ENCODE measurements at regions not wholly inside any gene's neighbourhood (a gene's known extent, or its start where the extent isn't known, plus 50 kb on each side); places are given as distances from the start of the nearest gene placed in this dataset.

DNA sequence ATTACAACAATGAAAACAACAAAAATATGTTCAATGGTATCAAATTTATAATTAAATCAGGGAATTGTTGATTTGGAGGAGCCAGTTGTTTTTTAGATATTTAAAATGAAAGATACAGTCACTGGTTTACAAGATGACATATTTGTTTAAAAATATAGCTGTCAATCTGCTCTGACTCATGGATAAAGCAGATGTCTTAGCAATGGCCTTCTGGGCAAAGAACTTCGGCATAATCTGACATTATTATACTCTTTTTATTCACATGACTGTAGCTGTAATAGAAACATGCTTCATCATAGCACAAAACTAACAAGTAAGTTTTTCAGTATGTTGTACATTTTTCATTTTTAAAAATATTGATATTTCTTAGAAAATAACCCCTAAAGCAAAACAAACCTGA lies 267.4 kb downstream of the CENPW start:
- Mint-ChIP-seq H3K27ac (no peak overlapping the region), H3K9me3 (ENCODE audit: low read depth) (peaks cover 12% of the 10 kb centered on the region), H3K27me3 (no peaks in the 10 kb centered on the region), H3K36me3 (no peaks in the 10 kb centered on the region), H3K4me1 (ENCODE audit: low read depth) (no peaks in the 10 kb centered on the region), H3K4me3 (no peak overlapping the region)

DNA sequence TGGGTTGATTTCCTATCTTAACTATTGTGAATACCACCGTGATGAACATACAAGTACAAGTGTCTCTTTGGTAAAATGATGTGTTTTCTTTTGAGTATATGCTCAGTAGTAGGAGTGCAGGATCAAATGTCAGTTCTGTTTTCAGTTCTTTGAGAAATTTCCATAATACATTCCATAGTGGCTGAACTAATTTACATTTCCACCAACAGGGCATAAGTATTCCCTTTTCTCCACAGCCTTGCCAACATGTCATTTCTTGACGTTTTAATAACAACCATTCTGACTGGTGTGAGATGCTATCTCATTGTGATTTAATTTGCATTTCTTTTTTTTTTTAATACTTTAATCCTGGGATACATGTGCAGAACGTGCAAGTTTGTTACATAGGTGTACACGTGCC lies 268.8 kb downstream of the CENPW start:
- no peaks in the 10 kb centered on the region for H3K4me1 Mint-ChIP-seq (ENCODE audit: low read depth)
- H3K27me3 Mint-ChIP-seq, result no peaks in the 10 kb centered on the region
- H3K9me3 Mint-ChIP-seq (ENCODE audit: low read depth), result peaks cover 13% of the 10 kb centered on the region
- no peaks in the 10 kb centered on the region for H3K36me3 Mint-ChIP-seq
- H3K27ac Mint-ChIP-seq, result no peak overlapping the region
- no peak overlapping the region for H3K4me3 Mint-ChIP-seq

DNA sequence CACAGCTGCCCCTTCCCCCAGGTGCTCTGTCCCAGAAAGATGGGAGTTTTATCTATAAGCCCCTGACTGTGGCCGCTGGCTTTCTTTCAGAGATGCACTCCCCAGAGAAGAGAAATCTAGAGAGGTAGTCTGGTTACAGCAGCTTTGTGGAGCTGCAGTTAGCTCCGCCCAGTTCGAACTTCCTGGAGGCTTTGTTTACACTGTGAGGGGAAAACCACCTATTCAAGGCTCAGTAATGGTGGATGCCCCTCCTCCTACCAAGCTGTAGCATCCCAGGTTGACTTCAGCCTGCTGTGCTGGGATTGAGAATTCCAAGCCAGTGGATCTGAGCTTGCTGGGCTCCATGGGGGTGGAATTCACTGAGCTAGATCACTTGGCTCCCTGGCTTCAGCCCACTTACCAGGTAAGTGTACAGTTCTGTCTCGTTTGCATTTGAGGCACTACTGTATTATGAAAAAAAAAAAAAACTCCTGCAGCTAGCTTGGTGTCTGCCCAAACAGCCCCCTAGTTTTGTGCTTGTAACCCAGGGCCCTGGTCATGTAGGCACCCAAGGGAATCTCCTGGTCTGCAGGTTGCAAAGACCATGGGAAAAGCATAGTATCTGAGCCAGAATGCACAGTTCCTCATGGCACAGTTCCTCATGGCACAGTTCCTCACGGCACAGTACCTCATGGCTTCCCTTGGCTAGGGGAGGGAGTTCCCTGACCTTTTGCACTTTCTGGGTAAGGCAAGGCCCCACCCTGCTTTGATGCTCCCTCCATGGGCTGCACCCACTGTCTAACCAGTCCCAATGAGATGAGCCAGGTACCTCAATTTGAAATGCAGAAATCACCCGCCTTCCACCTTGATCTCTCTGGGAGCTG lies 275.0 kb downstream of the CENPW start:
- no peaks in the 10 kb centered on the region for H3K36me3 Mint-ChIP-seq
- no peak overlapping the region for H3K4me3 Mint-ChIP-seq
- H3K4me1 Mint-ChIP-seq (ENCODE audit: low read depth), result no peaks in the 10 kb centered on the region
- H3K27me3 Mint-ChIP-seq, result no peaks in the 10 kb centered on the region
- peaks cover 13% of the 10 kb centered on the region for H3K9me3 Mint-ChIP-seq (ENCODE audit: low read depth)
- no peak overlapping the region for H3K27ac Mint-ChIP-seq

DNA sequence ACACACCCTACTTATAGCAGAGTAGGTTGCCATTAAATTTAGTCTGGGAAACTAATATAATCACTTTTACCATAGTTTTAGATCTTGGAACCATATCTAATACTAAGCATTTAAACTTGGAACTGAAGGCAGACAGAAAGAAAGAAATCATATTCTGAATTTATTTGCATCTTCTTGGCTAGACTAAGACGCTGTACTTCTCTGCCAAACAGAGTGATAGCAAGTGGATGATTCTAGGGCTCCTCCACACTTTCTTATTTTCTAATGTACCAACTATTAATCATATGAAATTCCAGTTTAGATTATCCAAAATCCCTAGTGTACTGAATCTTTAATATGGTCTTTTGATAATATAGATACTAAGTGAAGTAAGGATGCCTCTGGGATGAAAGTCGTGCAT lies 277.0 kb downstream of the CENPW start:
- no peak overlapping the region for H3K27ac Mint-ChIP-seq
- no peaks in the 10 kb centered on the region for H3K4me1 Mint-ChIP-seq (ENCODE audit: low read depth)
- H3K9me3 Mint-ChIP-seq (ENCODE audit: low read depth), result peaks cover 8% of the 10 kb centered on the region
- H3K36me3 Mint-ChIP-seq, result no peaks in the 10 kb centered on the region
- no peaks in the 10 kb centered on the region for H3K27me3 Mint-ChIP-seq
- H3K4me3 Mint-ChIP-seq, result no peak overlapping the region

DNA sequence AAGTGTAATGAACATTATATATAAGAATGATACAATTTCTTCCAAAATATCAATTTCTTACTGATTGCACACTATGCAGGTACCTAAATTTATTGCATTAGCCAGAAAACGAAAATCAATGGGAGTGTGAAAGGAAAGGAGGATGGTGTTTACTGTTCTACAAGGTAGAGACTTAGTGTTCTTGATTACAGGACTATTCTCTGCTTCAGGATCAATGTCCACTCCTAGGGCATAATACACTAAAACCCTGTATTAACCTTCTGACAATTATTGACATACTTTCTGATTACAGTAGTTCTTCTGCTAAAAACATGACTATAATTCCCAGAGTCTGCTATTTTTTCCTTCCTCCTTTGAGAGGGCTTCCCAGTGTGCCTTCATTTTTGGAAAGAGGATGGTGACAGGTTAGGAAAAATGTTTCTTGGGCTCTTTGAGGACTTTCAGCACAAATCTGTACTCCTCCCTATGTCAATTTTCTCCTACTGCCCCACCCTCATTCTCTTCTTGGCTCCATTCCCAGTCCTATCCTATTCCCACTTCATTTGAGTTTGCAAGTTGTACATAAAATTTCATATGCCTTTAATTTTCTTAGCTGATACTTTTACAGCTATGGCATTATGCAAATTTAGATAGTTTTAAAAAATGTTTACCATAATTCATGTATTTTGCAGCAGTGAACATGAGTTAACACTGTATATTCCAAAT lies 278.9 kb downstream of the CENPW start:
- peaks cover 3% of the 10 kb centered on the region for H3K9me3 Mint-ChIP-seq (ENCODE audit: low read depth)
- no peak overlapping the region for H3K27ac Mint-ChIP-seq
- H3K27me3 Mint-ChIP-seq, result no peaks in the 10 kb centered on the region
- H3K4me1 Mint-ChIP-seq (ENCODE audit: low read depth), result no peaks in the 10 kb centered on the region
- H3K4me3 Mint-ChIP-seq, result no peak overlapping the region
- no peaks in the 10 kb centered on the region for H3K36me3 Mint-ChIP-seq

DNA sequence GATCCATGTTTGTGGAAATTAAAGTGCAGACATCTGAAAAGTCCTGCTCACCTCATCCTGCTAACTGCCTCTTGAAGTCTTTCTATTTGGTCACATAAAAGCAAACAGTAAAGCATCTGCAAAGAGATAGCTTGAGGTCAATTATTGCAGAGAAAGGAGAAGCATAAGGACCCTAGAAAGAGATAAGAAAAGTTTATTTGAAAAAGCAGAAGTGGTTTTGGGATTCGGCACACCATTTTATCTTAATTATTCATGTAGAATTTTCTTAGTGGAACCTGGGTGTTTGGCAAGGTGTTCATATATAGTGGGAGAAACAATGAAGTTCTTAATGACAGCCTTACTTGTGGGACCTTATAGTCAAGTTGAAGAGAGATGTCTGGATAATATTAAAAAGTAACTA lies 280.8 kb downstream of the CENPW start:
- Mint-ChIP-seq H3K4me3 (no peak overlapping the region), H3K36me3 (no peaks in the 10 kb centered on the region), H3K4me1 (ENCODE audit: low read depth) (no peaks in the 10 kb centered on the region), H3K27me3 (no peaks in the 10 kb centered on the region), H3K27ac (no peak overlapping the region), H3K9me3 (ENCODE audit: low read depth) (no peaks in the 10 kb centered on the region)

DNA sequence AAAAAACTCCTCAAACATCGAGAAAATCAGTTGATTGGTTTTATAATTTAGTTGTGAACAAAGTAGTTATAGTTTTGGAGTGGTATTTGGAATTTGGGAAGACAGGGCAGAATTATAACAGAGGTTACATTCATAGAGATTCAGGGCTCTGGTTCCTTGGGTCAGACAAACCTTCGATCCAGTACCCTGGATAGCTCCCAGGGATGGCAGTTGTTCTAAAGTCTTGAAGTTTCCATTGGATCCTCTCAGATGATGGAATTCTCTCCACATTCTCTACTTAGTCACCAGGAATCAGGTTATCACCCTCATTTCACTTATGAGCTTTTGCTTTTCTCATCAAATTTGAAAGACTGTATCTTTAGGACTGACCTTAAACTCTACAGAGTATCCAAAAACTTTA lies 285.1 kb downstream of the CENPW start:
- Mint-ChIP-seq H3K27ac (no peak overlapping the region), H3K9me3 (ENCODE audit: low read depth) (peaks cover 4% of the 10 kb centered on the region), H3K27me3 (no peaks in the 10 kb centered on the region), H3K36me3 (no peaks in the 10 kb centered on the region), H3K4me3 (no peak overlapping the region), H3K4me1 (ENCODE audit: low read depth) (no peaks in the 10 kb centered on the region)

DNA sequence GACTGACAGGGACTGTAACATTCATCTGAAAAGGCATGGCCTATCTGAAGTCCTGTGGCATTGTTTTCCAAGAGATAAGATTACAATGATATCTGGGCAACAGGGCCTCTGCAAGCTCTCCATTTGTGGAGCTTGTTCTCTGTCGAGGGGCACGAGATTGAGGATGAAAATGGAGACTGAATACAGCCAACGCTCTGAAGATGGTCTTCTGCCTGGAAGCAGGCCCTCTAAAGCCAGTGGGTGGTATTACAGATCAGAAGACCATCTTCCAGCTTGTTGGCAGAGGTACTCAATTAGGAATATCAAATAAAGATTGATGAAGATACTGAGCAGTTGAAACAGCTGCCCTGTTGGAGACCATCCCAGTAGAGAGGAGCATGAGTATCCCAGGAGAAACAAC lies 288.2 kb downstream of the CENPW start:
- Mint-ChIP-seq H3K36me3 (no peaks in the 10 kb centered on the region), H3K27ac (no peak overlapping the region), H3K4me3 (no peak overlapping the region), H3K27me3 (no peaks in the 10 kb centered on the region), H3K4me1 (ENCODE audit: low read depth) (no peaks in the 10 kb centered on the region), H3K9me3 (ENCODE audit: low read depth) (peaks cover 4% of the 10 kb centered on the region)

DNA sequence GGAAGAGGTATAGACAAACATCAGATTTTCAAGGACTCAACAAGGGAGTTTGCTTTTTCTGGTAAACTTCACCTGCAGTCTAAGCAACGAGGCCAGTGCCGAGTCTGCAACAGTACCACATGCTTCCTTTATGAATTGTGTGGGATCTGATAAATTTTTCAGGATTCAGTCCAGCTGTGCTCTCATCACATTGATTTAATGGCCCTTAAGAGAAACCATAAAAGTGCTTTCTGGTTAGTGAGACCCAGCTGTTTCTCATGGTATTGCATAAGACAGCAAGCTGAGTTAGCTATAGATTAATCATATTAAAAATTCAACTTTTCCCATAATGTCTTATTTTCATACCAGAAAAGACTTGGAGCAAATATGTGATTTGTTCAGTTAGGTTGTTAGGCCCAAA lies 291.4 kb downstream of the CENPW start:
- H3K27me3 Mint-ChIP-seq, result no peaks in the 10 kb centered on the region
- peaks cover 4% of the 10 kb centered on the region for H3K9me3 Mint-ChIP-seq (ENCODE audit: low read depth)
- H3K36me3 Mint-ChIP-seq, result no peaks in the 10 kb centered on the region
- no peak overlapping the region for H3K27ac Mint-ChIP-seq
- no peak overlapping the region for H3K4me3 Mint-ChIP-seq
- H3K4me1 Mint-ChIP-seq (ENCODE audit: low read depth), result no peaks in the 10 kb centered on the region

DNA sequence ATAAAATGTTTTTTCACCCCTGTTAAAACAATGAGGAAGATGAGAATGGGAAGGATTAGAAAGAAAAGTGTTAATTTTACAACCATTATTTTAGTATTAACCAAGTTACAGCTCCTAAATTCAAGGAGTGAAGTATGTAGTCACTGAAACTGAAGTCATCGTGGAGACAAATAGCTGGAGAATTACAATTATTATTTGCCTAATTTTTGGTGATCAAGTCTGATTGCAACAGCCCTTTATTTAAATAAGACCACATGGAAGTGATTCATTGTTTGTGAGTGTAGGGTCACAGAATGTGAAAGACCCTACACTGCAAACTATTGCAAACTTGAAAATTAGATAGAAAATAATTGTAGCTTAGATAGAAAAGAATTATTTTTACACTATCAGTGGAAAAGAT lies 292.4 kb downstream of the CENPW start:
- H3K27ac Mint-ChIP-seq, result no peak overlapping the region
- H3K4me1 Mint-ChIP-seq (ENCODE audit: low read depth), result no peaks in the 10 kb centered on the region
- no peaks in the 10 kb centered on the region for H3K36me3 Mint-ChIP-seq
- H3K4me3 Mint-ChIP-seq, result no peak overlapping the region
- no peaks in the 10 kb centered on the region for H3K27me3 Mint-ChIP-seq
- peaks cover 4% of the 10 kb centered on the region for H3K9me3 Mint-ChIP-seq (ENCODE audit: low read depth)

DNA sequence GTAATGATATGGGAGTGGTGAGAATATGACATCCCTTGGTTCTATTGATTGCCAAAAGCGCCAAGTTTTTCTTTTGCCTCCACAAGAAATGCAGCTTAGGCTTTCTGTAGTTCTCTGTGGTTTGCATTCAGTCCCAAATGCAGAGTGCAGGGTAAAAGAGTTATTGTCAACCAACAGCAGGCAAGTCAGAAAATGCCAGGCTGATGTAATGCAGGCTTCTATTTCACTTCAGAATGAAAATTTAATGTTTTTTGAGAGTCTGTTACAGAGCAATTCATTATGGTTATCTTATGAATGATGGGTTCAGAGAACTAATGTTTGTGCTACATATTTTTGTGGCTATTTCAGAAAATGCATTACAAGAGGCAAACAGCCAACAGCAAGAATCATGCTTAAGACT lies 293.5 kb downstream of the CENPW start:
- Mint-ChIP-seq H3K4me1 (ENCODE audit: low read depth) (no peaks in the 10 kb centered on the region), H3K4me3 (no peak overlapping the region), H3K27ac (no peak overlapping the region), H3K36me3 (no peaks in the 10 kb centered on the region), H3K9me3 (ENCODE audit: low read depth) (peaks cover 4% of the 10 kb centered on the region), H3K27me3 (no peaks in the 10 kb centered on the region)

DNA sequence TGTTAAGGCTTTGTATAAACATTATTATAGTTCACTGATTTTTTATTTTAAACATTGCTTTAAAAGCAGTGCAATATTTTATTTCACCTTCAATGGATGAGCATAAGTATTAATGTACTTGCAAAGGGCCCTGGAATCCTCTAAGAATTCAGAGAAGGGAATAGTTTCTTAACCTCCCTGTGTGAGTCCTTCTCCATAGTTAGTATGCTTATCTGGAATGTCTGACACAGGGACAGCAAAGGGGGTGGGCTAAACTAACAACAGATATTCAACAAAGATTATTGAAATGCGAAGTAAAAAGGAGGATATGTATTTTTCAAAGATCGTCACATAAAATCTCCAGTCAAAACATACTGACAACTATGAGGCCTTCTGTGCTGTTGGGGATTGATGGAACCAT lies 300.4 kb downstream of the CENPW start:
- Mint-ChIP-seq H3K27ac (no peak overlapping the region), H3K4me3 (no peak overlapping the region), H3K4me1 (ENCODE audit: low read depth) (no peaks in the 10 kb centered on the region), H3K27me3 (no peaks in the 10 kb centered on the region), H3K9me3 (ENCODE audit: low read depth) (no peaks in the 10 kb centered on the region), H3K36me3 (no peaks in the 10 kb centered on the region)

DNA sequence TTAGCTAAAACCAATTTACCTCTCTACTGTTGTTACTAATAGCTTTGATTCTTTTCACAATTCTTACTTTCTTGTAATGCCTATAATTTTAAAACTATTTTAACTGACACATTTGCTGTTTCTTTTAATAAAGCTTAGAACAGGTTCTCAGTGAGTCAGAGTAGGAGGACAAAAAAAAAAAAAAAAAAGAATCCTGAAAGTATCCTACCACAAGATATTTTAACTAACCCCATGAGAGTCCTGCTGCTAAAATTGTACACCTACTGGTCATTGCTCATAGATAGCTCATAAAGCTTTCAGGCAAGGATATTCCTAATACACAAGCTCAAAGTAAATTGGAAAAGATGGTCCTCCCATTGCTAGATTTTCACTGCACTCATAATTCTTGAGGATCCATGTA lies 301.0 kb downstream of the CENPW start:
- H3K27me3 Mint-ChIP-seq, result no peaks in the 10 kb centered on the region
- H3K27ac Mint-ChIP-seq, result no peak overlapping the region
- H3K4me3 Mint-ChIP-seq, result no peak overlapping the region
- H3K9me3 Mint-ChIP-seq (ENCODE audit: low read depth), result no peaks in the 10 kb centered on the region
- H3K4me1 Mint-ChIP-seq (ENCODE audit: low read depth), result no peaks in the 10 kb centered on the region
- H3K36me3 Mint-ChIP-seq, result no peaks in the 10 kb centered on the region

DNA sequence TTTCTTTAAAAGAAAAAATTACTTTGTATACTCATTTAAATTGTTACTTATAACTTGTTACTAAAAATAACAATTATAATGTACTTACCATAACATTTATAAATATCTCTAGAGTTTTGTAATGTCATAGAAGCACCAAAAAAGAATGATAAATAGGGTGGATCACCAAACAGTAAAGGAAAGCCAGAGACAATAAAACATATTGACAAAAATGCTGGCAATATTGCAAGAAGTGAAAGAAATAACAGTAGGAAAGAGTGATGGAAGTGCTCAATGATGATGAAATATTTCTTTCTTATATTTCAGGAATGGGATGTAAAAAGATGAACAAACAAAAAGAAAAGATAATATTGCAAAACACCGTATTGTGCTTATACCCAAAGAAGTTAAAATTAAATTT lies 301.7 kb downstream of the CENPW start:
- Mint-ChIP-seq H3K27ac (no peak overlapping the region), H3K36me3 (no peaks in the 10 kb centered on the region), H3K4me3 (no peak overlapping the region), H3K9me3 (ENCODE audit: low read depth) (no peaks in the 10 kb centered on the region), H3K27me3 (no peaks in the 10 kb centered on the region), H3K4me1 (ENCODE audit: low read depth) (no peaks in the 10 kb centered on the region)

DNA sequence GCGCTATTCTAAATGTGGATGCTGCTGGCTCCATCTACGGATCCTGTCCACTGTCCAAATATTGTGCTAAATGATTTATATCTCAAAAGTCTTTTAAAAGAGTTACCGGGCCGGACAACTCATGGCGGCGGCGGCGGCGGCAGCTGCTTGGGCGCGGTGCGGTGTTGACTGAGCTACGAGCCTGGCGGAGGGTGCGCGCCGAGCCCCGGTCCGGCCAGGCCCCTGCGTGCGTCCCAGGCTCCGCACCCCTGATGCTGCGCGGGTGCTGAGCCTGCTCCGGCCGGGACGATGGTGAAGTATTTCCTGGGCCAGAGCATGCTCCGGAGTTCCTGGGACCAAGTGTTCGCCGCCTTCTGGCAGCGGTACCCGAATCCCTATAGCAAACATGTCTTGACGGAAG lies 303.4 kb downstream of the CENPW start:
- no peaks in the 10 kb centered on the region for H3K4me1 Mint-ChIP-seq (ENCODE audit: low read depth)
- no peak overlapping the region for H3K27ac Mint-ChIP-seq
- peaks cover 2% of the 10 kb centered on the region for H3K9me3 Mint-ChIP-seq (ENCODE audit: low read depth)
- no peaks in the 10 kb centered on the region for H3K36me3 Mint-ChIP-seq
- no peaks in the 10 kb centered on the region for H3K27me3 Mint-ChIP-seq
- H3K4me3 Mint-ChIP-seq, result no peak overlapping the region

DNA sequence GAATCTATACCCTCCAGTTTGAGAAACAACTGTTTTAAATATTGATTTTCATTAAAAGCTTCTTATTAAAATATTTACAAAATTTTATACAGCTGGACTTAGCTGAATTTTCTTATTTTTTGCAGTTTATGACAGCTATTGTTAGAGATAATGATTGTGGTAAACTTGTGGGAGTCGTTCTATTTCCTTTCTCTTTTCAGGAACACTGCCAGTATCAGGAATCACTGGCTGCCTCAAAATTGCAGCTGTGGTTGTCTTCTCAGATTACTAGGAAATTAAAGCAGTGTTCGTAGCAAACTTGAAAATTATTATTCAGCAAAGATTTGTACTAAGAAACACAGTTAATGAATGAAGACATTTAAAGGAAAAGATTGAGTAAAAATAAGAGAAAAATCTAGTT lies 311.0 kb downstream of the CENPW start:
- Mint-ChIP-seq H3K27ac (no peak overlapping the region), H3K9me3 (ENCODE audit: low read depth) (peaks cover 17% of the 10 kb centered on the region), H3K27me3 (no peaks in the 10 kb centered on the region), H3K36me3 (no peaks in the 10 kb centered on the region), H3K4me3 (no peak overlapping the region), H3K4me1 (ENCODE audit: low read depth) (no peaks in the 10 kb centered on the region)

Measured in activated naive CD8-positive, alpha-beta T cell (primary cell).